ENCODE measurements at regions not wholly inside any gene's neighbourhood (a gene's known extent, or its start where the extent isn't known, plus 50 kb on each side); places are given as distances from the start of the nearest gene placed in this dataset.

- TF ChIP-seq, protein P1, sequence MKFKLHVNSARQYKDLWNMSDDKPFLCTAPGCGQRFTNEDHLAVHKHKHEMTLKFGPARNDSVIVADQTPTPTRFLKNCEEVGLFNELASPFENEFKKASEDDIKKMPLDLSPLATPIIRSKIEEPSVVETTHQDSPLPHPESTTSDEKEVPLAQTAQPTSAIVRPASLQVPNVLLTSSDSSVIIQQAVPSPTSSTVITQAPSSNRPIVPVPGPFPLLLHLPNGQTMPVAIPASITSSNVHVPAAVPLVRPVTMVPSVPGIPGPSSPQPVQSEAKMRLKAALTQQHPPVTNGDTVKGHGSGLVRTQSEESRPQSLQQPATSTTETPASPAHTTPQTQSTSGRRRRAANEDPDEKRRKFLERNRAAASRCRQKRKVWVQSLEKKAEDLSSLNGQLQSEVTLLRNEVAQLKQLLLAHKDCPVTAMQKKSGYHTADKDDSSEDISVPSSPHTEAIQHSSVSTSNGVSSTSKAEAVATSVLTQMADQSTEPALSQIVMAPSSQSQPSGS (IDR thresholded peaks at IDR 0.05; ENCODE audit: low read length): no peak
- TF ChIP-seq POLR2A (IDR thresholded peaks at IDR 0.05; ENCODE audit: control extremely low read depth in 1 of 2, low read depth in 2 of 2, low read length in 2 of 2): no peak
These were observed 1166.0 kb downstream of the ZPLD1 start for GRCh38 chr3:103600844-103601243.
